ENCODE measurements at regions not wholly inside any gene's neighbourhood (a gene's known extent, or its start where the extent isn't known, plus 50 kb on each side); places are given as distances from the start of the nearest gene placed in this dataset.
"Not testable (repeated sequence)": the region's sequence is repeated elsewhere in the genome, so short reads cannot be mapped to it uniquely, and the experiment has no call there.

DNA sequence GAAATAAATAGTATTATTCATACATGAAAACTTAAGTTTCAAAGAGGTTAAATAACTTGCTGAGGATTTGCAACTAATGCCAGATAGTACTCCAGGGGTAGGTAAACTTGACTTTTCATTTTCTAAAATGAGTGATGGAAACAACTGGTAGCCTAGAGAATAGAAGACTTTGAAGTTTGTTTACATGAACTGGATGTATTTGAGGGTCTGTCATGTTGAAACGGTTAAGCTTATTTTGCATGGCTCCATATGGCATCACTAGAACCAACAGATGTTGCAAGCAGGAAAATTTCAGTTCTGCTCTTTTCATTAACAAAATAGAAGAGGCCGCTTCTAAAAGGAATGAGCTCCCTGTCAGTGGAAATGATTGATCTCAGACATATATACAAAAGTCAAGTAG is 105.1 kb upstream of the SGCD start:
- no peaks in the 10 kb centered on the region for H3K9me3 ChIP-seq (ENCODE audit: insufficient read depth, low read depth)
- no peak for TF ChIP-seq CTCF (conservative IDR thresholded peaks at IDR 0.05)
- TF ChIP-seq EZH2 (IDR thresholded peaks at IDR 0.05; ENCODE audit: low read depth), result no peak
- ChIA-PET POLR2A (ENCODE audit: unreplicated experiment) (no interaction called here), CTCF (no interaction called here)
- no peaks in the 10 kb centered on the region for H4K20me1 ChIP-seq (ENCODE audit: insufficient read depth)
- H3F3A ChIP-seq (ENCODE audit: insufficient read depth, low read depth), result no peaks in the 10 kb centered on the region
- H3K4me2 ChIP-seq, result no peak overlapping the region
- DNase-seq, result no peak
- H3K4me1 ChIP-seq (replicated peaks; ENCODE audit: insufficient read depth), result no peaks in the 10 kb centered on the region
- no TSS peak for BruUV-seq (replicated peaks)
- intact Hi-C loops (cut with micrococcal nuclease; ENCODE audit: unreplicated experiment), result no loop called here
- H3K36me3 ChIP-seq (ENCODE audit: low read depth), result no peaks in the 10 kb centered on the region
- H2AFZ ChIP-seq, result no peak overlapping the region
- H3K79me2 ChIP-seq (ENCODE audit: low read depth), result no peaks in the 10 kb centered on the region
- no peak overlapping the region for H3K4me3 ChIP-seq
- H3K27ac ChIP-seq, result no peak overlapping the region
- H3K27me3 ChIP-seq (ENCODE audit: insufficient read depth, low read depth), result no peaks in the 10 kb centered on the region
- H3K9me2 ChIP-seq (ENCODE audit: insufficient read depth), result no peaks in the 10 kb centered on the region

DNA sequence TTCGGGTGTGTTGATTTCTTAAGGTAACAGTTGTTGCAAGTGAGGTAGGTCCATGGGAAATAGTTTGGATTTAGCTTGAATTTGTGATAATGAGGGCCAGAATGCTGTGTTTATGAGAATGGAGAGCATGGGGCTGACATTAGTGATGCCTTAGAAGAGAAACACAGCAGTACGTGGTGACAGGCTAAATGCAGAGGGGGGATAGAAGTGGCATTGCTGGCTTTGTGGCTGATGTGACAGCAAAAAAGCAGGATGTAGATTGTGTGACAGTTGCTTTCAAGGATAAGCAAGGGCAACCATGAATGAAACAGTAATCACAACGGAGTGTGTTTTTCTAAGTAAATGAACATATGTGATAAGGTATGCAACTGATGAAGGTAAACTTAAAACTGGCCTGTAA is 103.4 kb upstream of the SGCD start:
- ChIA-PET POLR2A (ENCODE audit: unreplicated experiment) (no interaction called here), CTCF (no interaction called here)
- DNase-seq, result no peak
- Histone ChIP-seq H2AFZ (no peak overlapping the region), H3K9me2 (ENCODE audit: insufficient read depth) (no peaks in the 10 kb centered on the region), H3K4me1 (replicated peaks; ENCODE audit: insufficient read depth) (no peaks in the 10 kb centered on the region), H3K9me3 (ENCODE audit: insufficient read depth, low read depth) (no peaks in the 10 kb centered on the region), H4K20me1 (ENCODE audit: insufficient read depth) (no peaks in the 10 kb centered on the region), H3F3A (ENCODE audit: insufficient read depth, low read depth) (no peaks in the 10 kb centered on the region), H3K27me3 (ENCODE audit: insufficient read depth, low read depth) (no peaks in the 10 kb centered on the region), H3K36me3 (ENCODE audit: low read depth) (no peaks in the 10 kb centered on the region), H3K4me2 (no peak overlapping the region), H3K79me2 (ENCODE audit: low read depth) (no peaks in the 10 kb centered on the region), H3K4me3 (no peak overlapping the region), H3K27ac (no peak overlapping the region)
- intact Hi-C loops (cut with micrococcal nuclease; ENCODE audit: unreplicated experiment), result no loop called here
- TF ChIP-seq CTCF (conservative IDR thresholded peaks at IDR 0.05), result no peak
- TF ChIP-seq EZH2 (IDR thresholded peaks at IDR 0.05; ENCODE audit: low read depth), result no peak
- BruUV-seq (replicated peaks), result no TSS peak

DNA sequence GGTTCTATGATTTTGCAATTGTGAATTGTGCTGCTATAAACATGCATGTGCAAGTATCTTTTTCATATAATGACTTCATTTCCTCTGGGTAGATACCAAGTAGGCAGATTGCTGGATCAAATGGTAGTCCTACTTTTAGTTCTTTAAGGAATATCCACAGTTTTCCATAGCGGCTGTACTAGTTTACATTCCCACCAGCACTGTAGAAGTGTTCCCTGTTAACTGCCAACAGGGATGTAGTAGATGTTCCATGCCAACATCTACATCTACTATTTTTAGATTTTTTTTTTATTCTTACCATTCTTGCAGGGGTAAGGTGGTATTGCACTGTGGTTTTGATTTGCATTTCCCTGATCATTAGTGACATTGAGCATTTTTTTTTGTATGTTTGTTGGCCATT is 100.5 kb upstream of the SGCD start:
- H2AFZ ChIP-seq; H3K27ac ChIP-seq; H3K9me3 ChIP-seq (ENCODE audit: insufficient read depth, low read depth); H4K20me1 ChIP-seq (ENCODE audit: insufficient read depth); CTCF ChIA-PET; H3K9me2 ChIP-seq (ENCODE audit: insufficient read depth); H3K4me2 ChIP-seq; POLR2A ChIA-PET (ENCODE audit: unreplicated experiment); H3K79me2 ChIP-seq (ENCODE audit: low read depth); H3K36me3 ChIP-seq (ENCODE audit: low read depth); BruUV-seq (replicated peaks); intact Hi-C loops (cut with micrococcal nuclease; ENCODE audit: unreplicated experiment); DNase-seq; H3K27me3 ChIP-seq (ENCODE audit: insufficient read depth, low read depth); H3K4me3 ChIP-seq; H3F3A ChIP-seq (ENCODE audit: insufficient read depth, low read depth); H3K4me1 ChIP-seq (replicated peaks; ENCODE audit: insufficient read depth): not testable (repeated sequence)

DNA sequence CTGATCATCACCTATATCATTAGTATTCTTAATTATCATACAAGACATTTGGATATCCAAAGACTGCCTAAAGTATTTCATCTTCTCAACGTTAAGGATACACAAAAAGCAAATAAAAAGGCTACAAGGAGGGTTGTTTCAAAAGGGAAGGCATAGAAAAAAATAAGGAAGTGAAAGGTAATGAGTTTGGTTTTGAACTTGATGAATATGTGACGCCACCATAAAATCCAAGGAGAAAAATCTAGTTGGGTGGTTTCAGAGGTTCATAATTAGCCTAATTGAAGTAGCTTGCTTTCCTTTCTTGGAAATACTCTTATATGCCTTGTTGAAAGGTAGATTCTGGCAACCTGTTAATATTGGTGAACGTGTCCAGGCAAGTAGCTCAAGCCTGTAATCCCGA is 96.1 kb upstream of the SGCD start:
- POLR2A ChIA-PET (ENCODE audit: unreplicated experiment), result no interaction called here
- no peaks in the 10 kb centered on the region for H3K9me3 ChIP-seq (ENCODE audit: insufficient read depth, low read depth)
- no peaks in the 10 kb centered on the region for H3K36me3 ChIP-seq (ENCODE audit: low read depth)
- TF ChIP-seq CTCF (conservative IDR thresholded peaks at IDR 0.05) (no peak), EZH2 (IDR thresholded peaks at IDR 0.05; ENCODE audit: low read depth) (no peak)
- H3K27ac ChIP-seq, result no peak overlapping the region
- no peaks in the 10 kb centered on the region for H3K27me3 ChIP-seq (ENCODE audit: insufficient read depth, low read depth)
- no peaks in the 10 kb centered on the region for H3K79me2 ChIP-seq (ENCODE audit: low read depth)
- CTCF ChIA-PET, result no interaction called here
- H3K9me2 ChIP-seq (ENCODE audit: insufficient read depth), result no peaks in the 10 kb centered on the region
- H3K4me3 ChIP-seq, result no peak overlapping the region
- DNase-seq, result no peak
- H4K20me1 ChIP-seq (ENCODE audit: insufficient read depth), result no peaks in the 10 kb centered on the region
- no peak overlapping the region for H3K4me2 ChIP-seq
- H2AFZ ChIP-seq, result no peak overlapping the region
- intact Hi-C loops (cut with micrococcal nuclease; ENCODE audit: unreplicated experiment), result no loop called here
- BruUV-seq (replicated peaks), result no TSS peak
- H3K4me1 ChIP-seq (replicated peaks; ENCODE audit: insufficient read depth), result no peaks in the 10 kb centered on the region
- no peaks in the 10 kb centered on the region for H3F3A ChIP-seq (ENCODE audit: insufficient read depth, low read depth)

All from PC-9 (cell line).